CD4-positive, alpha-beta T cell treated with Interleukin-12 subunit alpha and Interleukin-12 subunit beta, for 1 hour (primary cell): ENCODE measurements at regions not wholly inside any gene's neighbourhood (a gene's known extent, or its start where the extent isn't known, plus 50 kb on each side); places are given as distances from the start of the nearest gene placed in this dataset.
"Not testable (repeated sequence)": the region's sequence is repeated elsewhere in the genome, so short reads cannot be mapped to it uniquely, and the experiment has no call there.

Experiments used
- DNase-seq: peaks from one replicate; pipeline ENCODE4 v3.0.0-alpha.2; 2020

- DNase-seq: not testable (repeated sequence)
Measured at GRCh38 chr16:29124162-29124561, 139.3 kb downstream of the LAT start.

- DNase-seq: not testable (repeated sequence)
Measured at GRCh38 chr16:29120680-29121079, 135.8 kb downstream of the LAT start.

- peak; percentile 32 for DNase-seq
Measured at GRCh38 chr16:29118301-29118957, 133.6 kb downstream of the LAT start.

GRCh38 chr16:29117631-29118030 lies 132.8 kb downstream of the LAT start:
- DNase-seq: no peak

- DNase-seq: no peak
Measured at GRCh38 chr16:29116980-29117379, 132.1 kb downstream of the LAT start.

- not testable (repeated sequence) for DNase-seq
Measured at GRCh38 chr16:29116207-29116606, 131.4 kb downstream of the LAT start.

GRCh38 chr16:29115802-29116141 lies 130.9 kb downstream of the LAT start:
- DNase-seq: not testable (repeated sequence)

GRCh38 chr16:29114989-29115801 lies 130.3 kb downstream of the LAT start:
- DNase-seq: peak; percentile 29

GRCh38 chr16:29114574-29114973 lies 129.7 kb downstream of the LAT start:
- DNase-seq: no peak

GRCh38 chr16:29113446-29113845 lies 128.6 kb downstream of the LAT start:
- peak; percentile 20 for DNase-seq

- DNase-seq: no peak
Measured at GRCh38 chr16:29112755-29113347, 128.0 kb downstream of the LAT start.

GRCh38 chr16:29111901-29112680 lies 127.2 kb downstream of the LAT start:
- peak; percentile 33 for DNase-seq

GRCh38 chr16:29111421-29111820 lies 126.6 kb downstream of the LAT start:
- no peak for DNase-seq

GRCh38 chr16:29108625-29109169 lies 123.8 kb downstream of the LAT start:
- DNase-seq: not testable (repeated sequence)

GRCh38 chr16:29107299-29107698 lies 122.4 kb downstream of the LAT start:
- no peak for DNase-seq

GRCh38 chr16:29106259-29106908 lies 121.5 kb downstream of the LAT start:
- not testable (repeated sequence) for DNase-seq

GRCh38 chr16:29104600-29104999 lies 119.7 kb downstream of the LAT start:
- not testable (repeated sequence) for DNase-seq

- DNase-seq: not testable (repeated sequence)
Measured at GRCh38 chr16:29097965-29098364, 113.1 kb downstream of the LAT start.

- DNase-seq: not testable (repeated sequence)
Measured at GRCh38 chr16:29094729-29095624, 110.1 kb downstream of the LAT start.

- peak; percentile 20 for DNase-seq
Measured at GRCh38 chr16:29094325-29094724, 109.5 kb downstream of the LAT start.

- DNase-seq: not testable (repeated sequence)
Measured at GRCh38 chr16:29089679-29090078, 104.8 kb downstream of the LAT start.
